OCI-LY1 (cell line): ENCODE measurements at regions not wholly inside any gene's neighbourhood (a gene's known extent, or its start where the extent isn't known, plus 50 kb on each side); places are given as distances from the start of the nearest gene placed in this dataset.

Experiments
- H2AFZ ChIP-seq: fragments of 200-600 bp; sonication (generic), shearing (Covaris generic); 2 replicates; pipeline ENCODE4 v1.6.0; 2014; ENCODE audit warnings: antibody characterized with exemption, mild to moderate bottlenecking, low read length
- H3F3A ChIP-seq: fragments of 200-600 bp; sonication (generic), shearing (Covaris generic); 2 replicates; pipeline ENCODE4 v1.6.0; 2014; ENCODE audit warnings: mild to moderate bottlenecking, antibody characterized with exemption, low read length, moderate library complexity; ENCODE audit not compliant: insufficient read depth
- H3K27ac ChIP-seq: fragments of 200-600 bp; sonication (generic); 2 replicates; pipeline ENCODE4 v1.5.1; 2014; ENCODE audit warnings: low read length, mixed run types, mild to moderate bottlenecking, low read depth; ENCODE audit not compliant: poor library complexity, severe bottlenecking
- H3K27me3 ChIP-seq: fragments of 200-600 bp; sonication (generic); 2 replicates; pipeline ENCODE4 v1.6.0; 2014; ENCODE audit warnings: antibody characterized with exemption, mild to moderate bottlenecking, low read length, moderate library complexity; ENCODE audit not compliant: insufficient read depth
- H3K36me3 ChIP-seq: fragments of 200-600 bp; sonication (generic); 2 replicates; pipeline ENCODE4 v1.6.1; 2014; ENCODE audit warnings: mild to moderate bottlenecking, antibody characterized with exemption, low read length, moderate library complexity, mixed read lengths; ENCODE audit not compliant: insufficient read depth
- H3K4me1 ChIP-seq: fragments of 200-600 bp; sonication (generic); 2 replicates; pipeline ENCODE4 v1.5.1; 2014; ENCODE audit warnings: mild to moderate bottlenecking, low read length, moderate library complexity; ENCODE audit not compliant: insufficient read depth, severe bottlenecking
- H3K4me2 ChIP-seq: fragments of 200-600 bp; sonication (generic), shearing (Covaris generic); 2 replicates; pipeline ENCODE4 v1.6.1; 2014; ENCODE audit warnings: low read length
- H3K4me3 ChIP-seq: fragments of 200-600 bp; sonication (generic); 2 replicates; pipeline ENCODE4 v1.5.1; 2014; ENCODE audit warnings: low read length, low read depth, mild to moderate bottlenecking, mixed read lengths; ENCODE audit not compliant: poor library complexity, severe bottlenecking
- H3K79me2 ChIP-seq: fragments of 200-600 bp; shearing (Covaris generic); 2 replicates; pipeline ENCODE4 v1.6.1; 2016; ENCODE audit warnings: mixed run types, low read length, mixed read lengths; ENCODE audit not compliant: insufficient read depth
- H3K9ac ChIP-seq: fragments of 200-600 bp; sonication (generic), shearing (Covaris generic); 2 replicates; pipeline ENCODE4 v1.6.1; 2014; ENCODE audit warnings: mild to moderate bottlenecking, low read length, mixed read lengths
- H3K9me2 ChIP-seq: fragments of 200-600 bp; sonication (generic), shearing (Covaris generic); 2 replicates; pipeline ENCODE4 v1.6.1; 2014; ENCODE audit warnings: low read depth, mild to moderate bottlenecking, low read length, mixed read lengths
- H3K9me3 ChIP-seq: fragments of 200-600 bp; shearing (Covaris generic); 2 replicates; pipeline ENCODE4 v1.6.1; 2014; ENCODE audit warnings: low read length, mixed read lengths
- H4K20me1 ChIP-seq: fragments of 200-600 bp; sonication (generic), shearing (Covaris generic); 2 replicates; pipeline ENCODE4 v1.6.0; 2016; ENCODE audit warnings: mild to moderate bottlenecking, low read length; ENCODE audit not compliant: insufficient read depth
- EZH2 ChIP-seq: fragments of 200-600 bp; sonication (generic), shearing (Covaris generic); IDR thresholded peaks from 2 replicates; pipeline ENCODE4 v1.8.0; 2017; ENCODE audit warnings: borderline replicate concordance, mixed run types, mild to moderate bottlenecking, antibody characterized with exemption, low read length, moderate library complexity, mixed read lengths
- TF ChIP-seq, protein P1 (sequence below): fragments of 200-600 bp; sonication (generic), shearing (Covaris generic); IDR thresholded peaks from 2 replicates; pipeline ENCODE4 v1.5.1; 2017; ENCODE audit warnings: mild to moderate bottlenecking, antibody characterized with exemption, low read length, moderate library complexity, mixed read lengths

DNA sequence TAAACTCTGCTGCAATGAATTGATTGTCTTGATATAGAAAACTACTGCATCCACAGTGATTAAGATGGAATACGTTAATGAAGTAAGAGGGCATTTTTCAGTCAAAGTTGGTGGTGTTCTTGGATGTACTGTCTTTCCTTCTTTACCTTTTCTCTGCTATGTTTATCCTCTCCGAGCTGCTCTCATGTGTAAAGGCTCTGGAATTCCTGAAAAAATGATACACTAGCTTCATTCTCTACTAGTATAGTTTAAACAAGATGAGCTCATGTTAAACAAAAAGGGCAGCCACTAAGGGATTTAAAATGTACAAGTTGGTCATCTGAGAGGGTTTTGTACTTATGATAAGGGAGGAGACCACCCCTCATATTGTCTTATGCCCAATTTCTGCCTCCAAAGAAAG, 504.6 kb upstream of the NECTIN3 start:
- no peak for TF ChIP-seq EZH2
- TF ChIP-seq, protein P1, sequence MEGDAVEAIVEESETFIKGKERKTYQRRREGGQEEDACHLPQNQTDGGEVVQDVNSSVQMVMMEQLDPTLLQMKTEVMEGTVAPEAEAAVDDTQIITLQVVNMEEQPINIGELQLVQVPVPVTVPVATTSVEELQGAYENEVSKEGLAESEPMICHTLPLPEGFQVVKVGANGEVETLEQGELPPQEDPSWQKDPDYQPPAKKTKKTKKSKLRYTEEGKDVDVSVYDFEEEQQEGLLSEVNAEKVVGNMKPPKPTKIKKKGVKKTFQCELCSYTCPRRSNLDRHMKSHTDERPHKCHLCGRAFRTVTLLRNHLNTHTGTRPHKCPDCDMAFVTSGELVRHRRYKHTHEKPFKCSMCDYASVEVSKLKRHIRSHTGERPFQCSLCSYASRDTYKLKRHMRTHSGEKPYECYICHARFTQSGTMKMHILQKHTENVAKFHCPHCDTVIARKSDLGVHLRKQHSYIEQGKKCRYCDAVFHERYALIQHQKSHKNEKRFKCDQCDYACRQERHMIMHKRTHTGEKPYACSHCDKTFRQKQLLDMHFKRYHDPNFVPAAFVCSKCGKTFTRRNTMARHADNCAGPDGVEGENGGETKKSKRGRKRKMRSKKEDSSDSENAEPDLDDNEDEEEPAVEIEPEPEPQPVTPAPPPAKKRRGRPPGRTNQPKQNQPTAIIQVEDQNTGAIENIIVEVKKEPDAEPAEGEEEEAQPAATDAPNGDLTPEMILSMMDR = no peak
- Histone ChIP-seq H3K79me2 (no peaks in the 10 kb centered on the region), H3K4me3 (no peak overlapping the region), H2AFZ (no peak overlapping the region), H3K4me1 (no peaks in the 10 kb centered on the region), H3F3A (peaks cover 3% of the 10 kb centered on the region; the same call in 1 of the 2 replicates), H3K9ac (no peak overlapping the region), H3K9me3 (no peaks in the 10 kb centered on the region), H3K36me3 (no peaks in the 10 kb centered on the region), H3K9me2 (no peaks in the 10 kb centered on the region), H4K20me1 (no peaks in the 10 kb centered on the region), H3K27ac (no peak overlapping the region), H3K4me2 (no peak overlapping the region), H3K27me3 (no peaks in the 10 kb centered on the region)

DNA sequence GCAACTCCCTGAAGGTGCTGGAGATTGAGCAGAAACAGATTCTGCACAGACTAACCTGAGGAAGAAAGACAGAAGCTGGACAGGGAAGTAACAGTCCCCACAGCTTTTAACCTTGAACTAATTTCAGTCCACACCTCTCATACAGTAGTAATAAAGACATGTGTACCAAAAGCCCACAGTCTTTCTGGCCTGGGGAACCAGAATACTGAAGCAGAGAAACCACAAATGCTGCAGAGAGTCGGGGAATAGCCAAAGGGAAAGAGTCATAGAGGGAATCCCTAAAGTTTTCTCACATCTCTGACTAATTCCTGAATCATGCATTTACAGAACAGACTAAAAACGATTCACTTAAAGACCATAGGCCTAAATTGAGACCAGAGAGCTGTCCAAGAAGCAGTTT, 503.4 kb upstream of the NECTIN3 start:
- no peaks in the 10 kb centered on the region for H3K79me2 ChIP-seq
- H3K4me1 ChIP-seq = no peaks in the 10 kb centered on the region
- no peak overlapping the region for H3K4me2 ChIP-seq
- peaks cover 3% of the 10 kb centered on the region; the same call in 1 of the 2 replicates for H3F3A ChIP-seq
- H3K9me2 ChIP-seq = no peaks in the 10 kb centered on the region
- no peaks in the 10 kb centered on the region for H3K36me3 ChIP-seq
- no peak overlapping the region for H3K27ac ChIP-seq
- TF ChIP-seq, protein P1 = no peak
- no peak for TF ChIP-seq EZH2
- H3K4me3 ChIP-seq = no peak overlapping the region
- H3K9ac ChIP-seq = no peak overlapping the region
- H3K27me3 ChIP-seq = no peaks in the 10 kb centered on the region
- H2AFZ ChIP-seq = no peak overlapping the region
- no peaks in the 10 kb centered on the region for H4K20me1 ChIP-seq
- no peaks in the 10 kb centered on the region for H3K9me3 ChIP-seq

DNA sequence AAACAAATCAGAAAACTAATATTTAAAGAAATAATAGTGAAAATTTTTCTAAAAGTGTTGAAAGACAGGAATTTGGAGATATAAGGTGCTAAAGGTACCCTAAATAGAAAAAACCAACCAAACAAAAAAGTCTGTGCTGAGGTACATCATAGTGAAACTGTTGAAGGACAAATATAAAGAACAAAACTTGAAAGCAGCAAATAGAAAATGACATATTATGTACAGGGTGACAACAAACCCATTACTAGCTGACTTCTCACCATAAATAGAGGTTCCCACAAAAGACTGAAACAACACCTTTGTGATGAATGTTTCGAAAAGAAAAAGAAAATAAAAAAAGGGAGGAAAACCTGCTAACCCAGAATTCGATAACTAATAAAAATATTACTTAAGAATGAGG, 502.5 kb upstream of the NECTIN3 start:
- Histone ChIP-seq H3K4me2 (no peak overlapping the region), H3F3A (peaks cover 3% of the 10 kb centered on the region; the same call in 1 of the 2 replicates), H3K9me3 (no peaks in the 10 kb centered on the region), H3K27me3 (no peaks in the 10 kb centered on the region), H3K36me3 (no peaks in the 10 kb centered on the region), H3K4me1 (no peaks in the 10 kb centered on the region), H3K27ac (no peak overlapping the region), H3K9me2 (no peaks in the 10 kb centered on the region), H4K20me1 (no peaks in the 10 kb centered on the region), H2AFZ (no peak overlapping the region), H3K79me2 (no peaks in the 10 kb centered on the region), H3K9ac (no peak overlapping the region), H3K4me3 (no peak overlapping the region)
- TF ChIP-seq, protein P1 = no peak
- no peak for TF ChIP-seq EZH2
